HepG2 (cell line): ENCODE measurements at regions not wholly inside any gene's neighbourhood (a gene's known extent, or its start where the extent isn't known, plus 50 kb on each side); places are given as distances from the start of the nearest gene placed in this dataset.

Experiments used
- ATAC-seq: fragments of 200-7000 bp; cut with Tn5 transposase; 3 replicates; pipeline ENCODE4 v1.9.1; 2020; ENCODE audit warnings: mild to moderate bottlenecking, moderate library complexity
- BruUV-seq: library from RNA; stranded (reverse); fragments of 400-500 nt; replicated peaks from 2 replicates; lab custom pipeline; 2021; lab: Mats Ljungman, UMichigan
- CTCF ChIA-PET: fragments of 300-600 bp; formaldehyde crosslinking; extraction: SDS; loops from one replicate; lab custom pipeline; 2021; ENCODE audit warnings: low total read pairs, inconsistent platforms, low intra/inter-chr PET ratio; lab: Yijun Ruan, JAX
- POLR2A ChIA-PET: fragments of 350-600 bp; sonication (Branson Sonifier 250); formaldehyde crosslinking; loops from one replicate; lab custom pipeline; 2020; ENCODE audit warnings: antibody characterized with exemption, inconsistent platforms; lab: Yijun Ruan, JAX
- DNase-seq: peaks from one replicate; pipeline ENCODE4 v3.0.0-alpha.2; 2015; ENCODE audit warnings: low spot score
- FAIRE-seq: peaks from 3 replicates; lab custom pipeline; 2011; peaks lifted over from hg19 to GRCh38; lab: Jason Lieb, UNC
- H2AFZ ChIP-seq: one replicate; pipeline ENCODE4 v1.6.1; 2011; ENCODE audit warnings: low read length, inconsistent platforms
- H3K27ac ChIP-seq: fragments of 300-600 bp; 3 replicates; pipeline ENCODE4 v1.8.0; 2011; ENCODE audit warnings: mixed run types, mild to moderate bottlenecking, mixed read lengths, low read length, inconsistent platforms; ENCODE audit not compliant: insufficient read depth; ENCODE audit errors: extremely low read length
- H3K27me3 ChIP-seq, 2 experiments: fragments of 200-600 bp in 1 of 2; 2 replicates in 1 of 2; 3 replicates in 1 of 2; pipeline versions ENCODE4 v1.6.0 to v1.8.0; 2011; ENCODE audit warnings: low read length in 2 of 2, mild to moderate bottlenecking in 2 of 2, moderate library complexity in 2 of 2, inconsistent platforms in 1 of 2; ENCODE audit not compliant: insufficient read depth in 2 of 2, control insufficient read depth in 1 of 2
- H3K36me3 ChIP-seq, 2 experiments: fragments of 200-600 bp in 1 of 2; replicated peaks in 1 of 2; 2 replicates in 1 of 2; 3 replicates in 1 of 2; pipeline versions ENCODE4 v1.5.1 to v1.8.0; 2011; ENCODE audit warnings: low read length in 2 of 2, inconsistent platforms in 1 of 2; ENCODE audit not compliant: insufficient read depth in 2 of 2, control insufficient read depth in 1 of 2
- H3K4me1 ChIP-seq: 2 replicates; pipeline ENCODE4 v1.5.1; 2012; ENCODE audit warnings: low read length, inconsistent platforms; ENCODE audit not compliant: insufficient read depth
- H3K4me2 ChIP-seq: 2 replicates; pipeline ENCODE4 v1.6.0; 2011; ENCODE audit warnings: low read depth, low read length, inconsistent platforms
- H3K4me3 ChIP-seq, 3 experiments: fragments of 200-600 bp in 1 of 3; sonication (generic), shearing (Covaris generic) in 1 of 3; replicated peaks in 1 of 3; 2 replicates each; pipeline ENCODE4 v1.5.1; 2011 to 2016; ENCODE audit warnings: low read length in 3 of 3, inconsistent platforms in 2 of 3, low read depth in 2 of 3, mild to moderate bottlenecking in 2 of 3, control low read depth in 1 of 3, mixed read lengths in 1 of 3; ENCODE audit not compliant: insufficient read depth in 1 of 3
- H3K79me2 ChIP-seq: one replicate; pipeline ENCODE4 v1.6.1; 2011; ENCODE audit warnings: low read length, inconsistent platforms; ENCODE audit not compliant: insufficient read depth
- H3K9ac ChIP-seq: 2 replicates; pipeline ENCODE4 v1.6.0; 2011; ENCODE audit warnings: mild to moderate bottlenecking, low read depth, low read length, inconsistent platforms; ENCODE audit not compliant: insufficient read depth
- H3K9me3 ChIP-seq: 2 replicates; pipeline ENCODE4 v1.5.1; 2012; ENCODE audit warnings: mild to moderate bottlenecking, low read length
- H4K20me1 ChIP-seq: 2 replicates; pipeline ENCODE4 v1.6.0; 2011; ENCODE audit warnings: inconsistent platforms, mild to moderate bottlenecking, low read length, moderate library complexity; ENCODE audit not compliant: insufficient read depth
- BRCA1 ChIP-seq: sonication (generic); formaldehyde crosslinking; IDR thresholded peaks from 2 replicates; pipeline ENCODE4 v1.4.0; 2020; ENCODE audit warnings: missing genetic modification reagents
- DNMT3B ChIP-seq: conservative IDR thresholded peaks from 2 replicates; pipeline ENCODE4 v1.6.1; 2016; ENCODE audit warnings: missing biosample characterization, control low read depth
- PAXIP1 ChIP-seq: sonication (generic); formaldehyde crosslinking; conservative IDR thresholded peaks from 2 replicates; pipeline ENCODE4 v1.4.0; 2020; ENCODE audit warnings: mild to moderate bottlenecking, missing genetic modification reagents, moderate library complexity
- RAD51 ChIP-seq: fragments of 450-650 bp; IDR thresholded peaks from 2 replicates; pipeline ENCODE4 v1.6.1; 2016; ENCODE audit warnings: borderline replicate concordance
- YEATS4 ChIP-seq: sonication (generic); formaldehyde crosslinking; IDR thresholded peaks from 2 replicates; pipeline ENCODE4 v1.4.0; 2020; ENCODE audit warnings: missing genetic modification reagents, borderline replicate concordance
- ZBTB10 ChIP-seq: sonication (generic); formaldehyde crosslinking; IDR thresholded peaks from 2 replicates; pipeline ENCODE4 v1.4.0; 2020; ENCODE audit warnings: missing genetic modification reagents, borderline replicate concordance
- ZKSCAN1 ChIP-seq: fragments of 150-350 bp; IDR thresholded peaks from 2 replicates; pipeline ENCODE4 v1.6.1; 2014; ENCODE audit warnings: low read length
- ZNF234 ChIP-seq: sonication (generic); formaldehyde crosslinking; conservative IDR thresholded peaks from 2 replicates; pipeline ENCODE4 v1.5.1; 2020; ENCODE audit warnings: mild to moderate bottlenecking, missing genetic modification reagents
- ZNF331 ChIP-seq: sonication (generic); formaldehyde crosslinking; IDR thresholded peaks from 2 replicates; pipeline ENCODE4 v1.4.0; 2020; ENCODE audit warnings: missing genetic modification reagents
- ZNF543 ChIP-seq: sonication (generic); formaldehyde crosslinking; IDR thresholded peaks from 2 replicates; pipeline ENCODE4 v1.4.0; 2020; ENCODE audit warnings: mild to moderate bottlenecking, missing genetic modification reagents
- ZNF710 ChIP-seq: sonication (generic); formaldehyde crosslinking; IDR thresholded peaks from 2 replicates; pipeline ENCODE4 v1.5.0; 2020; ENCODE audit warnings: mild to moderate bottlenecking, missing genetic modification reagents, borderline replicate concordance
- WGBS: methylation state at CpG from one replicate; pipeline ENCODE4 v1.1.6; 2017; ENCODE audit warnings: low lambda C conversion rate; 5-methylcytosine and 5-hydroxymethylcytosine counted together
- in situ Hi-C: cut with HindIII; loops from 2 replicates; pipeline ENCODE4 v1.10.0; 2017; ENCODE audit warnings: low pct_unique_long_range_greater_than_20kb; ENCODE audit not compliant: extremely low pct_ligation_motif_present
- intact Hi-C: fragments of 100-400 bp; cut with micrococcal nuclease; formaldehyde crosslinking; loops from one replicate; pipeline ENCODE4 v1.10.0; 2022; ENCODE audit not compliant: unreplicated experiment

- Histone ChIP-seq H3K9me3 (no peaks in the 10 kb centered on the region), H4K20me1 (no peaks in the 10 kb centered on the region), H3K4me2 (no peak overlapping the region), H3K27me3 (no peaks in the 10 kb centered on the region; a peak in 2 of 5 replicates), H3K79me2 (no peaks in the 10 kb centered on the region), H3K27ac (no peak overlapping the region), H2AFZ (no peak overlapping the region), H3K36me3 (no peaks in the 10 kb centered on the region)
- no peak for ATAC-seq
- DNase-seq, result no peak
- CTCF ChIA-PET, result no interaction called here
- FAIRE-seq, result no peak
- no TSS peak for BruUV-seq
- in situ Hi-C loops (no loop called here), intact Hi-C loops (no loop called here)
- POLR2A ChIA-PET, result no interaction called here
- 32% methylated on average over 3 of the region's 3 CpGs for WGBS
- TF ChIP-seq ZNF710, result no peak
- no peak for TF ChIP-seq ZNF543 (CRISPR knock-in tag)
- TF ChIP-seq YEATS4 (CRISPR knock-in tag), result no peak
- no peak for TF ChIP-seq BRCA1 (CRISPR knock-in tag)
- no peak for TF ChIP-seq ZNF331 (CRISPR knock-in tag)
- TF ChIP-seq ZBTB10, result no peak
- no peak for TF ChIP-seq DNMT3B (CRISPR knock-in tag)
- TF ChIP-seq ZKSCAN1, result no peak
- no peak for TF ChIP-seq PAXIP1 (CRISPR knock-in tag)
- TF ChIP-seq ZNF234, result no peak
- no peak for TF ChIP-seq RAD51
- TF ChIP-seq, all 625 proteins: peak for 0
- no peaks in the 10 kb centered on the region for H3K4me1 ChIP-seq
- H3K9ac ChIP-seq, result no peak overlapping the region
- no peak overlapping the region for H3K4me3 ChIP-seq
Measured at GRCh38 chr22:27226666-27227065, 569.3 kb downstream of the MIAT start.
